B cell (primary cell): ENCODE measurements at regions not wholly inside any gene's neighbourhood (a gene's known extent, or its start where the extent isn't known, plus 50 kb on each side); places are given as distances from the start of the nearest gene placed in this dataset.

Experiments used
- EZH2 ChIP-seq: IDR thresholded peaks from 2 replicates; pipeline ENCODE4 v1.6.1; 2012; ENCODE audit warnings: borderline replicate concordance, low read depth, mild to moderate bottlenecking, moderate library complexity, low read length; ENCODE audit not compliant: insufficient read depth, poor library complexity, severe bottlenecking
- TF ChIP-seq, protein P1 (sequence below): fragments of 200-600 bp; IDR thresholded peaks from one replicate; pipeline ENCODE4 v1.8.0; 2022; ENCODE audit warnings: antibody characterized with exemption, mild to moderate bottlenecking

GRCh38 chr6:19210849-19211590 is 626.1 kb upstream of the ID4 start:
- TF ChIP-seq, protein P1, sequence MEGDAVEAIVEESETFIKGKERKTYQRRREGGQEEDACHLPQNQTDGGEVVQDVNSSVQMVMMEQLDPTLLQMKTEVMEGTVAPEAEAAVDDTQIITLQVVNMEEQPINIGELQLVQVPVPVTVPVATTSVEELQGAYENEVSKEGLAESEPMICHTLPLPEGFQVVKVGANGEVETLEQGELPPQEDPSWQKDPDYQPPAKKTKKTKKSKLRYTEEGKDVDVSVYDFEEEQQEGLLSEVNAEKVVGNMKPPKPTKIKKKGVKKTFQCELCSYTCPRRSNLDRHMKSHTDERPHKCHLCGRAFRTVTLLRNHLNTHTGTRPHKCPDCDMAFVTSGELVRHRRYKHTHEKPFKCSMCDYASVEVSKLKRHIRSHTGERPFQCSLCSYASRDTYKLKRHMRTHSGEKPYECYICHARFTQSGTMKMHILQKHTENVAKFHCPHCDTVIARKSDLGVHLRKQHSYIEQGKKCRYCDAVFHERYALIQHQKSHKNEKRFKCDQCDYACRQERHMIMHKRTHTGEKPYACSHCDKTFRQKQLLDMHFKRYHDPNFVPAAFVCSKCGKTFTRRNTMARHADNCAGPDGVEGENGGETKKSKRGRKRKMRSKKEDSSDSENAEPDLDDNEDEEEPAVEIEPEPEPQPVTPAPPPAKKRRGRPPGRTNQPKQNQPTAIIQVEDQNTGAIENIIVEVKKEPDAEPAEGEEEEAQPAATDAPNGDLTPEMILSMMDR, result no peak
- no peak for TF ChIP-seq EZH2
